ENCODE measurements at regions not wholly inside any gene's neighbourhood (a gene's known extent, or its start where the extent isn't known, plus 50 kb on each side); places are given as distances from the start of the nearest gene placed in this dataset.

DNA sequence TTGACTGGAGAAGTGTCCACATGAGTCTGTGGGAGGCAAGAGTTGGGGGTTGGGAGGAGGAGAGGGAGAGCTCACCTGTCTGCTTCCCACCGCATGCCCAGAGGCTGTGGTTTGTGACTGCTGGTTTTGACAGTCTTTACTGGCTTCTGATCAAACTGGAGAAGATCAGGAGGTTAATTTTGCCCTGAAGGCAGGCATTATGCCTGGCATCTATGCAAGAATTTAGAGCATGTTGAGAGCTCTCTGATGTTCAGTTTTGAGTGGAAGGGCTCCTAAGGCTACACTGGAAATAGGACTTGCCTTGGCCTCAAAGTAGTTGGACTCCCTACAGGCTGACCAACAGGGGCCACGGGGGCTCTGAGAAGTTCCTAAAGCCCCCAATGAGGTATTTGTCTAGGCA, 101.6 kb downstream of the TLR5 start:
- ChIA-PET CTCF (interaction anchor here (0.8 to 1.4 kb wide), 2 partner anchors 32 to 407 kb away, joined by 3 read pairs; no protein-coding TSS in a partner anchor), POLR2A (no interaction called here)
- Histone ChIP-seq H3K27ac (no peak overlapping the region), H3K9me3 (peaks cover 14% of the 10 kb centered on the region), H3K4me3 (no peak overlapping the region), H3K4me1 (no peaks in the 10 kb centered on the region), H3K4me2 (no peak overlapping the region)
- DNase-seq (ENCODE audit: low read depth in 1 of 2, low spot score in 1 of 2) = no peak
- FAIRE-seq = no peak
- 25% methylated on average over 2 of the region's 2 CpGs for WGBS (ENCODE audit: missing lambda C conversion rate)
- no peak for ATAC-seq
- TF ChIP-seq POLR2A (IDR thresholded peaks at IDR 0.05; ENCODE audit: low read length) (no peak), NR3C1 (IDR thresholded peaks at IDR 0.05) (no peak), GATA3 (IDR thresholded peaks at IDR 0.05; ENCODE audit: borderline replicate concordance) (no peak), BHLHE40 (IDR thresholded peaks at IDR 0.05; ENCODE audit: low read depth, low read length) (no peak), RAD21 (conservative IDR thresholded peaks at IDR 0.05 in 1 of 2, IDR thresholded peaks at IDR 0.05 in 1 of 2) (no peak), RCOR1 (IDR thresholded peaks at IDR 0.05; ENCODE audit: low read depth, low read length) (no peak), FOXS1 (CRISPR knock-in tag; IDR thresholded peaks at IDR 0.05) (no peak), ZNF302 (CRISPR knock-in tag; IDR thresholded peaks at IDR 0.05) (no peak), HMGXB4 (CRISPR knock-in tag; IDR thresholded peaks at IDR 0.05; ENCODE audit: borderline replicate concordance) (no peak), KDM5A (IDR thresholded peaks at IDR 0.05) (no peak), MYC (IDR thresholded peaks at IDR 0.05; ENCODE audit: borderline replicate concordance, low read length) (no peak), CTCF (IDR thresholded peaks at IDR 0.05) (no peak), EP300 (IDR thresholded peaks at IDR 0.05) (no peak)

DNA sequence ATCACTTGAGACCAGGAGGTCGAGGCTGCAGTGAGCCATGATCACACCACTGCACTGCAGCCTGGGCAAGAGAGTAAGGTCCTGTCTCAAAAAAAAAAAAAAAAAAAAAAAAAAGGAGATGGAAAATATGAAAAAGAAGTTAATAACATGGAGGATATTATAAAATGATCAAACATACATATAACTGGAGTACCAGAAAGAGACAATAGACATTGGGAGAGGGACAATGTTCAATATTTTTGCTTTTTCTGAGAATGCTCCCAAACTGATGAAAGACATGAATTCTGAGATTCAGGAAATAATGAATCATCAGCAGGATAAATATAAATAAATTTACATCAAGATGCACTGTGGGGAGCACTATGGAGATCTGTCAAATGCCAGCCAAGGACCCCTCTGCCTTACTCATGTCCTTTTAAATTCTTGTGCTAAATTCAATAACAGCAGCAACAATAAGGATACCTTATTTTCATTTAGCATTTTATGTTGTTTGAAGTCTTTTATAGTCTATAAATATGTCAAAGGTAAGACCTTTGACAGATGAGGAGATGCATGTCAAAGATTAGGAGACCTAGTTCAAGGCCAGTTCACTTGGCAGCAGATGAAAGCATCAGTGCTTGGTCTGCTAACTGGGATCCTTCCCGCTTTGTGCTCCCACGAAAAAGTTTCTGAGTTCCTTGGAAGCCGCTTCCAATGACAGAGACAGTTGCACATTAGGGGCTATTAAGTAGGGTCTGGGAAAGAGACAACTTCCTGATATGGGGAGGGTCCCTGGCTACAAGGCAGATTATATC, 97.7 kb downstream of the TLR5 start:
- CTCF ChIA-PET = interaction anchor here (1.3 kb wide), 1 partner anchor 45 kb away, joined by 4 read pairs; no protein-coding TSS in a partner anchor
- no peak for FAIRE-seq
- 6% methylated on average over 4 of the region's 4 CpGs for WGBS (ENCODE audit: missing lambda C conversion rate)

More for the DNA sequence above, 97.7 kb downstream of the TLR5 start:
- TF ChIP-seq, protein P1, sequence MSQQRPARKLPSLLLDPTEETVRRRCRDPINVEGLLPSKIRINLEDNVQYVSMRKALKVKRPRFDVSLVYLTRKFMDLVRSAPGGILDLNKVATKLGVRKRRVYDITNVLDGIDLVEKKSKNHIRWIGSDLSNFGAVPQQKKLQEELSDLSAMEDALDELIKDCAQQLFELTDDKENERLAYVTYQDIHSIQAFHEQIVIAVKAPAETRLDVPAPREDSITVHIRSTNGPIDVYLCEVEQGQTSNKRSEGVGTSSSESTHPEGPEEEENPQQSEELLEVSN (IDR thresholded peaks at IDR 0.05; ENCODE audit: borderline replicate concordance, low read depth) = no peak
- TF ChIP-seq, protein P2, sequence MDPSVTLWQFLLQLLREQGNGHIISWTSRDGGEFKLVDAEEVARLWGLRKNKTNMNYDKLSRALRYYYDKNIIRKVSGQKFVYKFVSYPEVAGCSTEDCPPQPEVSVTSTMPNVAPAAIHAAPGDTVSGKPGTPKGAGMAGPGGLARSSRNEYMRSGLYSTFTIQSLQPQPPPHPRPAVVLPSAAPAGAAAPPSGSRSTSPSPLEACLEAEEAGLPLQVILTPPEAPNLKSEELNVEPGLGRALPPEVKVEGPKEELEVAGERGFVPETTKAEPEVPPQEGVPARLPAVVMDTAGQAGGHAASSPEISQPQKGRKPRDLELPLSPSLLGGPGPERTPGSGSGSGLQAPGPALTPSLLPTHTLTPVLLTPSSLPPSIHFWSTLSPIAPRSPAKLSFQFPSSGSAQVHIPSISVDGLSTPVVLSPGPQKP (IDR thresholded peaks at IDR 0.05; ENCODE audit: low read depth, low read length) = no peak
- TF ChIP-seq GATA3 (IDR thresholded peaks at IDR 0.05; ENCODE audit: borderline replicate concordance) (no peak), MAFK (IDR thresholded peaks at IDR 0.05; ENCODE audit: partially characterized antibody) (no peak), SREBF2 (IDR thresholded peaks at IDR 0.05) (no peak), CHD4 (IDR thresholded peaks at IDR 0.05; ENCODE audit: borderline replicate concordance) (no peak), PHF8 (IDR thresholded peaks at IDR 0.05; ENCODE audit: borderline replicate concordance, low read depth) (no peak), NFE2L2 (conservative IDR thresholded peaks at IDR 0.05; ENCODE audit: low read length) (no peak), NPAS2 (CRISPR knock-in tag; IDR thresholded peaks at IDR 0.05; ENCODE audit: borderline replicate concordance) (no peak)
- TF ChIP-seq, protein P3, sequence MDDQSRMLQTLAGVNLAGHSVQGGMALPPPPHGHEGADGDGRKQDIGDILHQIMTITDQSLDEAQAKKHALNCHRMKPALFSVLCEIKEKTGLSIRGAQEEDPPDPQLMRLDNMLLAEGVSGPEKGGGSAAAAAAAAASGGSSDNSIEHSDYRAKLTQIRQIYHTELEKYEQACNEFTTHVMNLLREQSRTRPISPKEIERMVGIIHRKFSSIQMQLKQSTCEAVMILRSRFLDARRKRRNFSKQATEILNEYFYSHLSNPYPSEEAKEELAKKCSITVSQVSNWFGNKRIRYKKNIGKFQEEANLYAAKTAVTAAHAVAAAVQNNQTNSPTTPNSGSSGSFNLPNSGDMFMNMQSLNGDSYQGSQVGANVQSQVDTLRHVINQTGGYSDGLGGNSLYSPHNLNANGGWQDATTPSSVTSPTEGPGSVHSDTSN (IDR thresholded peaks at IDR 0.05) = no peak
- TF ChIP-seq, protein P4, sequence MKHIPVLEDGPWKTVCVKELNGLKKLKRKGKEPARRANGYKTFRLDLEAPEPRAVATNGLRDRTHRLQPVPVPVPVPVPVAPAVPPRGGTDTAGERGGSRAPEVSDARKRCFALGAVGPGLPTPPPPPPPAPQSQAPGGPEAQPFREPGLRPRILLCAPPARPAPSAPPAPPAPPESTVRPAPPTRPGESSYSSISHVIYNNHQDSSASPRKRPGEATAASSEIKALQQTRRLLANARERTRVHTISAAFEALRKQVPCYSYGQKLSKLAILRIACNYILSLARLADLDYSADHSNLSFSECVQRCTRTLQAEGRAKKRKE (CRISPR knock-in tag; IDR thresholded peaks at IDR 0.05; ENCODE audit: low read depth) = no peak
- no peak overlapping the region for H3K4me2 ChIP-seq
- POLR2A ChIA-PET = no interaction called here
- H3K9me3 ChIP-seq = peaks cover 14% of the 10 kb centered on the region
- ATAC-seq (no peak), DNase-seq (ENCODE audit: low read depth in 1 of 2, low spot score in 1 of 2) (no peak)
- no peak overlapping the region for H3K4me3 ChIP-seq
- H3K27ac ChIP-seq = no peak overlapping the region
- H3K4me1 ChIP-seq = no peaks in the 10 kb centered on the region
